B cell (primary cell): ENCODE measurements at regions not wholly inside any gene's neighbourhood (a gene's known extent, or its start where the extent isn't known, plus 50 kb on each side); places are given as distances from the start of the nearest gene placed in this dataset.

Experiments
- ATAC-seq: fragments of 200-7000 bp; cut with Tn5 transposase; one replicate; pipeline ENCODE4 v1.10.0; 2021; ENCODE audit warnings: low read depth, mild to moderate bottlenecking, moderate number of reproducible peaks, moderate library complexity
- CTCF ChIA-PET: fragments of 350-600 bp; sonication (Branson Sonifier 250); formaldehyde crosslinking; loops from one replicate; lab custom pipeline; 2021; ENCODE audit warnings: antibody characterized with exemption, inconsistent platforms; lab: Charles Lee
- POLR2A ChIA-PET: fragments of 350-600 bp; sonication (Branson Sonifier 250); formaldehyde crosslinking; loops from one replicate; lab custom pipeline; 2021; ENCODE audit warnings: antibody characterized with exemption; lab: Charles Lee
- DNase-seq: peaks from one replicate; pipeline ENCODE4 v3.0.0; 2013
- H2AFZ ChIP-seq: 2 replicates; pipeline ENCODE4 v1.6.1; 2012; ENCODE audit warnings: mild to moderate bottlenecking, low read depth, low read length; ENCODE audit not compliant: insufficient read depth, poor library complexity, severe bottlenecking
- H3K27ac ChIP-seq, 2 donors: 1 replicate in 1 of 2; 2 replicates in 1 of 2; pipeline ENCODE4 v1.5.1; 2012 to 2013; ENCODE audit warnings: low read length in 2 of 2, mild to moderate bottlenecking in 2 of 2, moderate library complexity in 1 of 2
- H3K27me3 ChIP-seq, 4 experiments: fragments of 200-600 bp in 1 of 4; sonication (generic) in 1 of 4; replicated peaks in 1 of 4; 1 replicate in 2 of 4; 2 replicates in 2 of 4; pipeline versions ENCODE4 v1.6.1 to v1.7.0; 2013 to 2016; ENCODE audit warnings: low read length in 3 of 4, mild to moderate bottlenecking in 2 of 4, mixed read lengths in 1 of 4, moderate library complexity in 1 of 4; ENCODE audit not compliant: insufficient read depth in 4 of 4, control insufficient read depth in 3 of 4; ENCODE audit errors: control extremely low read depth in 1 of 4
- H3K36me3 ChIP-seq, 2 experiments: replicated peaks in 1 of 2; 1 replicate in 1 of 2; 2 replicates in 1 of 2; pipeline versions ENCODE4 v1.6.1 to v1.7.1; 2013; ENCODE audit warnings: low read length in 1 of 2; ENCODE audit not compliant: insufficient read depth in 2 of 2, control insufficient read depth in 1 of 2; ENCODE audit errors: control extremely low read depth in 1 of 2, extremely low read depth in 1 of 2
- H3K4me1 ChIP-seq, 2 donors: fragments of 200-600 bp in 1 of 2; sonication (generic) in 1 of 2; 1 replicate in 1 of 2; 2 replicates in 1 of 2; pipeline versions ENCODE4 v1.5.1 to v1.6.1; 2013 to 2017; ENCODE audit warnings: low read length in 2 of 2; ENCODE audit not compliant: control insufficient read depth in 2 of 2, insufficient read depth in 2 of 2
- H3K4me2 ChIP-seq: replicated peaks from 2 replicates; pipeline ENCODE3; 2012; ENCODE audit warnings: mild to moderate bottlenecking, low read depth, low read length; ENCODE audit not compliant: poor library complexity, severe bottlenecking
- H3K4me3 ChIP-seq, 5 experiments: fragments of 200-600 bp in 1 of 5; sonication (generic) in 1 of 5; 1 replicate in 3 of 5; 2 replicates in 2 of 5; pipeline versions ENCODE4 v1.5.1 to v1.7.0; 2011 to 2016; ENCODE audit warnings: low read length in 4 of 5, mild to moderate bottlenecking in 4 of 5, low read depth in 2 of 5, control low read depth in 1 of 5, moderate library complexity in 1 of 5; ENCODE audit not compliant: insufficient read depth in 1 of 5; ENCODE audit errors: control extremely low read depth in 1 of 5, extremely low read depth in 1 of 5
- H3K79me2 ChIP-seq: fragments of 200-600 bp; sonication (generic); one replicate; pipeline ENCODE4 v1.6.0; 2016; ENCODE audit warnings: low read length; ENCODE audit not compliant: control insufficient read depth, insufficient read depth
- H3K9ac ChIP-seq: fragments of 200-600 bp; sonication (generic); 2 replicates; pipeline ENCODE4 v1.6.1; 2017; ENCODE audit warnings: mild to moderate bottlenecking, low read length, moderate library complexity
- H3K9me3 ChIP-seq, 3 donors: one replicate each; pipeline versions ENCODE4 v1.6.1 to v1.7.1; 2013; ENCODE audit warnings: low read length in 2 of 3; ENCODE audit not compliant: control insufficient read depth in 2 of 3, insufficient read depth in 1 of 3; ENCODE audit errors: control extremely low read depth in 1 of 3
- H4K20me1 ChIP-seq: 2 replicates; pipeline ENCODE4 v1.6.0; 2012; ENCODE audit warnings: mild to moderate bottlenecking, low read length; ENCODE audit not compliant: insufficient read depth, control insufficient read depth, poor library complexity, severe bottlenecking
- H3K27ac Mint-ChIP-seq: one replicate; pipeline ENCODE4 v1.8.0; 2021; ENCODE audit warnings: mixed read lengths
- H3K27me3 Mint-ChIP-seq: one replicate; pipeline ENCODE4 v1.8.0; 2021; ENCODE audit warnings: mixed read lengths
- H3K4me1 Mint-ChIP-seq: one replicate; pipeline ENCODE4 v1.8.0; 2021; ENCODE audit warnings: mixed read lengths
- H3K4me3 Mint-ChIP-seq: one replicate; pipeline ENCODE4 v1.8.0; 2021; ENCODE audit warnings: mixed read lengths
- H3K9me3 Mint-ChIP-seq: one replicate; pipeline ENCODE4 v1.8.0; 2022; ENCODE audit warnings: mixed read lengths; ENCODE audit not compliant: insufficient read depth
- EZH2 ChIP-seq: IDR thresholded peaks from 2 replicates; pipeline ENCODE4 v1.6.1; 2012; ENCODE audit warnings: borderline replicate concordance, low read depth, mild to moderate bottlenecking, moderate library complexity, low read length; ENCODE audit not compliant: insufficient read depth, poor library complexity, severe bottlenecking
- WGBS: methylation state at CpG from one replicate; pipeline ENCODE4 v1.1.5; 2013; ENCODE audit warnings: missing lambda C conversion rate; ENCODE audit not compliant: insufficient coverage; 5-methylcytosine and 5-hydroxymethylcytosine counted together
- intact Hi-C: fragments of 100-400 bp; cut with micrococcal nuclease; formaldehyde crosslinking; loops from one replicate; pipeline ENCODE4 v1.10.0; 2022
- TF ChIP-seq, protein P1 (sequence below): fragments of 200-600 bp; IDR thresholded peaks from one replicate; pipeline ENCODE4 v1.8.0; 2022; ENCODE audit warnings: antibody characterized with exemption, mild to moderate bottlenecking

GRCh38 chr1:29438991-29439390 is 202.7 kb downstream of the PTPRU start:
- Histone ChIP-seq H3K79me2 (no peaks in the 10 kb centered on the region), H4K20me1 (no peaks in the 10 kb centered on the region), H3K4me1 (no peaks in the 10 kb centered on the region), H3K27ac (no peak overlapping the region), H3K4me3 (no peak overlapping the region), H3K9me3 (no peaks in the 10 kb centered on the region), H2AFZ (no peak overlapping the region), H3K27me3 (peaks cover 0 to 3% (median 1%) of the 10 kb centered on the region in 4 experiments), H3K36me3 (no peaks in the 10 kb centered on the region), H3K4me2 (no peak overlapping the region), H3K9ac (no peak overlapping the region)
- Mint-ChIP-seq H3K27me3 (peaks cover 19% of the 10 kb centered on the region), H3K9me3 (no peaks in the 10 kb centered on the region), H3K4me3 (no peak overlapping the region), H3K4me1 (no peaks in the 10 kb centered on the region), H3K27ac (no peak overlapping the region)
- intact Hi-C loops = no loop called here
- 81% methylated on average over 3 of the region's 10 CpGs for whole genome bisulfite sequencing
- CTCF ChIA-PET = no interaction called here
- DNase-seq = no peak
- POLR2A ChIA-PET = no interaction called here
- no peak for ATAC-seq
- TF ChIP-seq, protein P1, sequence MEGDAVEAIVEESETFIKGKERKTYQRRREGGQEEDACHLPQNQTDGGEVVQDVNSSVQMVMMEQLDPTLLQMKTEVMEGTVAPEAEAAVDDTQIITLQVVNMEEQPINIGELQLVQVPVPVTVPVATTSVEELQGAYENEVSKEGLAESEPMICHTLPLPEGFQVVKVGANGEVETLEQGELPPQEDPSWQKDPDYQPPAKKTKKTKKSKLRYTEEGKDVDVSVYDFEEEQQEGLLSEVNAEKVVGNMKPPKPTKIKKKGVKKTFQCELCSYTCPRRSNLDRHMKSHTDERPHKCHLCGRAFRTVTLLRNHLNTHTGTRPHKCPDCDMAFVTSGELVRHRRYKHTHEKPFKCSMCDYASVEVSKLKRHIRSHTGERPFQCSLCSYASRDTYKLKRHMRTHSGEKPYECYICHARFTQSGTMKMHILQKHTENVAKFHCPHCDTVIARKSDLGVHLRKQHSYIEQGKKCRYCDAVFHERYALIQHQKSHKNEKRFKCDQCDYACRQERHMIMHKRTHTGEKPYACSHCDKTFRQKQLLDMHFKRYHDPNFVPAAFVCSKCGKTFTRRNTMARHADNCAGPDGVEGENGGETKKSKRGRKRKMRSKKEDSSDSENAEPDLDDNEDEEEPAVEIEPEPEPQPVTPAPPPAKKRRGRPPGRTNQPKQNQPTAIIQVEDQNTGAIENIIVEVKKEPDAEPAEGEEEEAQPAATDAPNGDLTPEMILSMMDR = no peak
- no peak for TF ChIP-seq EZH2

GRCh38 chr1:29437946-29438345 is 201.6 kb downstream of the PTPRU start:
- no peak for ATAC-seq
- H3K27ac ChIP-seq = no peak overlapping the region
- 93% methylated on average over 3 of the region's 4 CpGs for WGBS
- H3K79me2 ChIP-seq = no peaks in the 10 kb centered on the region
- no peaks in the 10 kb centered on the region for H3K9me3 Mint-ChIP-seq
- ChIA-PET CTCF (no interaction called here), POLR2A (no interaction called here)
- no peak overlapping the region for H3K4me3 ChIP-seq
- no peak overlapping the region for H2AFZ ChIP-seq
- peaks cover 0 to 3% (median 1%) of the 10 kb centered on the region in 4 experiments for H3K27me3 ChIP-seq
- H3K4me3 Mint-ChIP-seq = no peak overlapping the region
- no peak overlapping the region for H3K9ac ChIP-seq
- intact Hi-C loops = no loop called here
- no peak overlapping the region for H3K4me2 ChIP-seq
- H3K4me1 ChIP-seq = no peaks in the 10 kb centered on the region
- H3K9me3 ChIP-seq = no peaks in the 10 kb centered on the region
- no peak for DNase-seq
- no peaks in the 10 kb centered on the region for H3K36me3 ChIP-seq
- TF ChIP-seq, protein P1 = no peak
- TF ChIP-seq EZH2 = no peak
- H3K27me3 Mint-ChIP-seq = peaks cover 14% of the 10 kb centered on the region
- H4K20me1 ChIP-seq = no peaks in the 10 kb centered on the region
- no peak overlapping the region for H3K27ac Mint-ChIP-seq
- H3K4me1 Mint-ChIP-seq = no peaks in the 10 kb centered on the region
